ENCODE measurements at regions not wholly inside any gene's neighbourhood (a gene's known extent, or its start where the extent isn't known, plus 50 kb on each side); places are given as distances from the start of the nearest gene placed in this dataset.

GRCh38 chr2:138962686-138963085 lies 182.5 kb upstream of the NXPH2 start:
- TF ChIP-seq CTCF (IDR thresholded peaks at IDR 0.05) (no peak), POLR2A (IDR thresholded peaks at IDR 0.05) (no peak)
